NCI-H510A treated with DMSO at 0.1 percent for 48 hours (cell line): ENCODE measurements at regions not wholly inside any gene's neighbourhood (a gene's known extent, or its start where the extent isn't known, plus 50 kb on each side); places are given as distances from the start of the nearest gene placed in this dataset.
"Not testable (repeated sequence)": the region's sequence is repeated elsewhere in the genome, so short reads cannot be mapped to it uniquely, and the experiment has no call there.

Source experiments
- DNase-seq: peaks from one replicate; lab custom pipeline; 2025; lab: John Stamatoyannopoulos, UW

DNA sequence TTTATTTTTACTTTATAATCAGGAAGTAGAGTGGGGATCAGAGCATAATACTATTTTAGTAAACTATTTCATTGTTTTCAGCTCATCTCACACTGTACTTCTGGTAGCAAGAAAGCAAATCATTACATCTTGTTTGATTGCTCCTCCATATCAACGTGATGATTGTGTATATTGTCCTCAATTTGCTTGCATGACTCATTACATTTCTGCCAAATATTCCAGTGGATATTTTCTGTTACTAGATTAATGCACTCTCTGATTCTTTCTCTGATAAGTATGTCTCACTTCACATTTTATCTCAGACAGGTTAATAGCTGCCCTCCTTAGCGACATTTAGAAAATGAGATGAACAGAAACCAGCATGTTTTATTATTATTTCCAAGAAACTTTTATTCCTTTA, 1145.3 kb downstream of the OTOL1 start:
- no peak for DNase-seq

DNA sequence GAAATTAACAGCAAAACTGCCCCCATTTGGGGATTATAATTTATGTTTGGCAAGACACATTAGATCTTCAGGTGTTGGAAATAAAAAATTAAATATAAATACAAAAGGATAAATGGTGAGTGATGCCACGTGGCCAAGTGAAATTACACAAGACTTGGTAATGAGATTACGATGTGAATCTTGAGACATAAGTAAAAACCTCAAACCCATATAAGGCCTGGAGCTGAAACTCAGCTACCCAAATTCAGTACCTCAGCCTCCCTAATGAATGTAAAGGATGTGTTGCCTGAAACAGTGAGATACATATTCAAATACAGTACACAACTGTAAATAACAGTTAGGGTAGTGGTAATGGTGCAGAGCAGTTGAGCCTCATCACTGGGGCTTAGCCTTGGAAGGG, 1146.6 kb downstream of the OTOL1 start:
- no peak for DNase-seq

DNA sequence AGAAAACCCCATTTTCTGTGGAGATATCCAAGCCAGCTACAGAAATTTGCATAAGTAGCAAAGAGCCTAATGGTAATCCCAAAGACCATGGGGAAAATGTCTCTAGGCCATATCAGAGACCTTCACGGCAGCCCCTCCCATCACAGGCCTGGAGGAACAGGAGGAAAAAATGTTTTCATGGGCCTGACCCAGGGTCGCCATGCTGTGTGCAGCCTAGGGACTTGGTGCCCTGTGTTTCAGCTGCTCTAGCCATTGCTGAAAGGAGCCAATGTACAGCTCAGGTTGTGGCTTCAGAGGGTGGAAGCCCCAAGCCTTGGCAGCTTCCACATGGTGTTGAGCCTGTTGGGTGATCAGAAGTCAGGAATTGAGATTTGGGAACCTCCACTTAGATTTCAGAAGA, 1150.7 kb downstream of the OTOL1 start:
- no peak for DNase-seq

DNA sequence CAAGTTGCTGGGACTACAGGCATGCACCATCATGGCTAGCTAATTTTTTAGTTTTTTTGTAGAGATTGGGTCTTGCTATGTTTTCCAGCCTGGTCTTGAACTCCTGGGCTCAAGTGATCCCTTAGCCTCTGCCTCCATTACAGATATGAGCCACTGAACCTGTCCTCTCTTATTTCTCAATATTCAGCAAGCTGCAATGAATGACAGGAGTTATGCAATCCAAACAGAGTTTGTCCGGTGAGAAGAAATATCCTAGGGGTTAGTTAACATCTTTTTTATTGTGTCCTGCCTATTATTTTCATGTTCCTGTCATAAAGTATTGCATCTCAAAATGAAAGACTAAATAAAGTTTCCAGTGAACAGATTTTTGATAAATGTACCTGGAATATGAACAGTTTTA, 1161.4 kb downstream of the OTOL1 start:
- no peak for DNase-seq

DNA sequence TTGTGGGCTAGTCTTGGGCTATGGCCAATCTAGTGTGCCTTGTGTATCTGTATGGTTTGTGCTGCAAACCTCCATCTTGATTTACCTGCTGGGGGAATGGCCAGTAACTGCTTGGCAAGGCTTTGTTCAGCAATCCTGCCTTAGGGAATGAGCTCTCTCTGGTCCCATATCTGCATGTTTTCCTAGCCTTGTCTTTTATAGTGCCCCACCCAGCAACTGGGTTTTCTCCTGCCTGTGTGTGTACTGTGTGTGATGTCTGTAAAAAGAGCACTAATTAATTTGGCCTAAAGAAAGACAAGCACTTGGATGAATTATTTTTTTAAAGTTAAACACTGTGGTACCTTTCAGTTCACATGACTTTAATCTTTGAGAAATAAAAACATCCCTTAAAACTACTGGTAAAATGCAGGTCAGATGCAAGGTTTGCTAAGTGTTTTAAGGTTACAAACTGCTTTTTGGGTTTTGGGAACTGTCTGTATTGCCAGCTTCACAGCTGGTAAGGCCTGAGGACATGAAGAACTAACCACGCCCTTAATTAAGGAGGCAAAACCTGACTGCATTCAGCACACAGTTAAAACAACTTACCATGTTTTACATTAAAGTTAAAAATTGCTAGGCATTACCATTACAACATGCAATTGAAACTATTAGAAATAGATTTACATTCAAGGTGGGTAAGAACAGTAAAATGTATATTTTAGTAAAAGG, 1169.2 kb downstream of the OTOL1 start:
- DNase-seq: no peak

DNA sequence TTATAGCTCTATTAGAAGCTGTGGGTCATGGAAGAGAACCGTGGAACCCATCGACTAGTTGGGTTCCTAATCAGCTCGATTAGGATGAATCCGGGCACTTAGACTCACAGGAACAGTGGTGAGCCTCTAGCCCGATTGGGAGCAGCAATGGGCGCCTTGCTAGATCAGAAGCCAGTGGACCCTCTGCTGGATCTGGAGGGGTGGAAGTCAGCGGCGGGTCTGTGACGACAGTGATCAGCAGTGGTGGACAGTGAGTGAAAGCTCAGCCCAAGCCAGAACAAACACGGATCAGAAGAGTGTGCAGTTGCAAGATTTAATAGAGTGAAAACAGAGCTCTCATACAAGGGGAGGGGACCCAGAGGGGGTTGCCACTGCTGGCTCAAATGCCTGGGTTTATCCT, 1170.2 kb downstream of the OTOL1 start:
- DNase-seq: no peak

DNA sequence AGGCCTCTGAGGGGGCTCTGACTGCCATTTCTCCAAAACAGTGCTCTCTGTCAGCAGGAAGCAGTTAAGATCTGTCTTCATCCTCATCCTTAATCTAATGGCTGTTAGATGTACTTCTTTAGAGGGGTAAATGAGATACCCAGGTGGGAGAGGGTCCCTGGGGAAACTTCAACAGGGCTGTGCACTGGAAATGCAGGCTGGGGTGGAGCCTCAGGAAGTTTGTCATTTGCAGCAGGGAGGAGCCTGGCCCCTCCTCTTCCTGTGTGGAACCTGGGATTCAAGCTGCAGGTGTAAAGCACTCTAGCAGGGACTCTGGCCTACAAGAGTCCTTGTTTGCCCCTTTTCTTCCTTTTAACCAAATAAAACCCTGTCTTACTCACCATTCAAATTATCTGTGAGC, 1173.6 kb downstream of the OTOL1 start:
- DNase-seq: no peak

DNA sequence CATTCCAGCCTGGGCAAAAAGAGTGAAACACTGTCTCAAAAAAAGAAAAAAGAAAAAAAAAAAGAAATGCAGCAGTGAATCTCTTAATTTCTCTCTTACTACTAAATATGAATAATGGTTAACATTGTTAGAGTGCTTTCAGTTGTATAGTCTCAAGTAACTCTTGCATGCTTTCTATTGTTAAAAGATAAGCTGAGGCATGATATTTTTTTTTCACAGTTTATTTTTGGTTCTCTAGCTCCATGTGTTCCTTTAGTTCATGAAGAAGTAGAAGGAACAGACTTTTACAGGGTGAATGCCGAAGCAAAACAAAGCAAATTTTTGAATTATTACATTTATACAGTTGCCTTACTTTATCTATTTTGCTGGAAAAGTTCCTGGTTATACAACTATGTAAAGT, 1180.9 kb downstream of the OTOL1 start:
- no peak for DNase-seq

DNA sequence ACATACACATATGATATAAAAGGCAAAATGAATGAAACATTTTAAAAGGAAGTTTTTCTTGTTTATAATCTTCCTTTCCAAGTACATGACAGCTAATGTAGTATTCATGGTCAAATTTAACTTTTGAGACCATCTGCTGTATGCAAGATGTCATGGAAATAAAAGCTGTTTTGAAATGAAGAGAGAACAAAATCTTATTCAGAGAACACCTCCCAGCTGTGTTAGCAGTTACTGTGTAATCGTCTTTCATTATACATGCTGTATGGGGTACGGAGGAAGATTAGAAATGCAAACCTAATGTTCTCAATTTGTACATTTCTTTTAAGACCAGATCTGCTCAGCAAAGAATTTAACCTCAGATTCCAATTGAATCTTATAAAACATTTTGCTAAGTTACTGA, 1182.3 kb downstream of the OTOL1 start:
- no peak for DNase-seq

DNA sequence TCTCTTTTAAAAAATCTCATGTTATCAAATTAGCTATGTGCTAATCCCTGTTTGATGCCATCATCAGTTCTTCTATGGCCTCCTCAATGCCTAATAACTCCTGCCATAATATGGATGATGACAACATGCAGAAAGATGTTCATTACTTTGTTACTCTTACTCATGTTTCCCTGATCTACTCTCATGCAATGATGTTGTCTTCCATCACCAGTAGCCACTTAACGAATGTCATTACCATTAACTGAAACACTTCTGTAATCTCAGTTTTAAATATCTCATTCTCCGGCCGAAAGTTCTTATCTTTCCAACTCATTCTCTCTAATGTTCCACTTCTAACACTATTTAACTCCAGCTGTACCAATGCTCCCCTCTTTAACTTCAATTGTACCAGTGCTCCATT, 1187.7 kb downstream of the OTOL1 start:
- DNase-seq: no peak

DNA sequence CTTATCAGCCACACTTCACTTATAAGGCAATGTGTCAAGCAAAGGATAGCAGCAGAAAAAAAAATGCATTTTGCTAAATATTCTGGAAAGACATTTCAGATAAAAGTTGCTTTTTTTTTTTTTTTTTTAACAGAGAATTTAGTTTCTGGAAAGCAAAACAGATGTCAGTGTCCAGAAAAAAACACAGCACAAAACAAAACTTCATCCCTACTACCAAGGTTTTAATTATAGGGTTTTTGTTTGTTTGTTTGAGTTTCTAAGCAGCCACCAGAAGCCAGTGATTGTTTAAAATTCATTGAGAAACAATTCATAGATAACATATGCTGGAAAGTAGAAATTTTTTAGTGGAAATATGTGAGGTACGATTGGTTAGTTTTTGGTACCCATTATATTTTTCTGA, 1202.7 kb downstream of the OTOL1 start:
- DNase-seq: no peak

DNA sequence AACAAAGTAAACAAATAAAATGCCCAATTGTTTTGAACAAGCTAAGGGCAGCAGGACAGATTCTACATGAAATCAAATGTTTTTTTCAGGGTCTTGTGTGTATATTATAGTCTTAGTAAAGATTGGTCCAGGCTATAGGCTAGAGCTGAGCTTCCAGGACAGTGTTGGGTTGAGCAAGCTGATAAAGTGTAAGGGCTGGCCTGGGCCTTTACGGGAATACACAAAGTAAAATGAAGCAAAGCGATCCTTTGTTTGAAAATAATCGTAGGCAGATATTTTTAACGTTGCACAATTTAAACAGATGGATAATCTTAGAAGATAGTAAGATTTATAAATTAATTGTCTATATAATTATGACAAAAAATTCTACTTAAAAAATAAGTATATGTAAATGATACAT, 1204.6 kb downstream of the OTOL1 start:
- no peak for DNase-seq

DNA sequence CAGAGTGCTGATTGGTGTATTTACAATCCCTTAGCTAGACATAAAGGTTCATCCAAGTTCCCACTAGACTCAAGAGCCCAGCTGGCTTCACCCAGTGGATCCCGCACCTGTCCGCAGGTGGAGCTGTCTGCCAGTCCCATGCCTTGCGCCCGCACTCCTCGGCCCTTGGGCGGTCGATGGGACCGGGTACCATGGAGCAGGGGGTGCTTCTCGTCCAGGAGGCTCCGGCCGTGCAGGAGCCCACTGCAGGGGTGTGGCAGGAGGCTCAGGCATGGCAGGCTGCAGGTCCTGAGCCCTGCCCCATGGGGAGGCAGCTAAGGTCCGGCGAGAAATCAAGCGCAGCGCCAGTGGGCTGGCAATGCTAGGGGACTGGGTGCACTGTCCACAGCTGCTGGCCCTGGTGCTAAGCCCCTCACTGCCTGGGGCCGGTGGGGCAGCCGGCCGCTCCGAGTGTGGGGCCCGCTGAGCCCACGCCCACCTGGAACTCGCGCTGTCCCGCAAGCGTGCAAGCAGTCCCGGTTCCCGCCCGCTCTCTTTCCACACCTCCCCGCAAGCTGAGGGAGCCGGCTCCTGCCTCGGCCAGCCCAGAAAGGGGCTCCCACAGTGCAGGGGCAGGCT, 1206.3 kb downstream of the OTOL1 start:
- DNase-seq: no peak

DNA sequence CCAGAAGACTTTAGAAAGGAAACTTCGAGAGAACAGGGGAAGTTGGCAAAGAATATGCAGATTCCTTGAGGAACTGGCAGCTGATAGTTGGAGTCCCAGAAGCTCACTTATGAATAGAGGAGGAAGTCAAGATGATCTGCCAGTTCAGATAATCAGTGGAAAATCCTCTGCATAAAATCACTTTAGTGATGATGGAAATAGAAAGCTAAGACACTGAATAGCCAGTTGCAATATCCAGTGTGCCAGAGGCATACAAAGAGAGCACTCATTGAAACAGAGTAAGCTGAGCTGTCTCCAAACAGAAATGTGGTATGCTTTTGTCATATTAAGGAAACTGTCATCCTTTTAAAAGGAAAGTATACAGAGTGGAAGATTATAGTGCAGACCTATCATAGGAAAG, 1207.6 kb downstream of the OTOL1 start:
- no peak for DNase-seq

DNA sequence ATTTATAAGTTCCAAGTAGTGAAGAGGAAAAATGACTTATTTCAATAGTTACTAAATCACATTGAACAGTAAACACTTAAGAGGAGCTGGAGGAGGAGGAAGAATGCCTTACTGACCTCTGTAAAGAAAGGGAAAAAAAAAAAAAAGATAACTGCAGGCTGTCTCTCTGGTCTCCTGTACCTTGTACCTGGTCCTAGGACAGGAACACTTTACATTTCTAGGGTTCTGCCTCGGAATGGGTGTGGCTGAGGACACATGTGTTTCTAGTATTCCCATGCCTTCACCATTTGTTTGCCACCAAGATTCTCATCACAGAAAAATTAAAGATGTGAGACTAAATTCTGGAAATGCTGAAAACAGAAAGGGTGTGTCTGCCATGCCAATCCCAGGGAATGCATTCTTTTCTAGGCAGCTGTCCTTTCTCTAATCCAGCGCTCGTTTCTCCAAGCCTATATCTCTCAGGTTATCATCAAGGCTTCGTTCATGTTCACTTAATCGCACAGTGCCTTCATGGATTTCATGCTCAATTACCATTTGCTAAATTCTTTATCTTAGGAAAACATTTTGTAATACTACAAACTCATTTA, 1208.3 kb downstream of the OTOL1 start:
- no peak for DNase-seq

DNA sequence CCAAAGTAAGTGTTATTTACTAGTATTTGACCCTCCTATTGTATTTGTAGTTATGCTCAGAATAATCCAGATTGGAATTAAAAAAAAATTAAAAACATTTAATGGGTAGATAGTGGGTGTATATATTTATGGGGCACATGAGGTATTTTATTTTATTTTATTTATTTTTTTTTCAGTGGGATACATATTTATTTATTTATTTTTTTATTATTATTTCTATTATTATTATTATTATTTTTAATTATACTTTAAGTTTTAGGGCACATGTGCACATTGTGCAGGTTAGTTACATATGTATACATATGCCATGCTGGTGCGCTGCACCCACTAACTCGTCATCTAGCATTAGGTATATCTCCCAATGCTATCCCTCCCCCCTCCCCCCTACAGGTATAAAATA, 1211.8 kb downstream of the OTOL1 start:
- not testable (repeated sequence) for DNase-seq

DNA sequence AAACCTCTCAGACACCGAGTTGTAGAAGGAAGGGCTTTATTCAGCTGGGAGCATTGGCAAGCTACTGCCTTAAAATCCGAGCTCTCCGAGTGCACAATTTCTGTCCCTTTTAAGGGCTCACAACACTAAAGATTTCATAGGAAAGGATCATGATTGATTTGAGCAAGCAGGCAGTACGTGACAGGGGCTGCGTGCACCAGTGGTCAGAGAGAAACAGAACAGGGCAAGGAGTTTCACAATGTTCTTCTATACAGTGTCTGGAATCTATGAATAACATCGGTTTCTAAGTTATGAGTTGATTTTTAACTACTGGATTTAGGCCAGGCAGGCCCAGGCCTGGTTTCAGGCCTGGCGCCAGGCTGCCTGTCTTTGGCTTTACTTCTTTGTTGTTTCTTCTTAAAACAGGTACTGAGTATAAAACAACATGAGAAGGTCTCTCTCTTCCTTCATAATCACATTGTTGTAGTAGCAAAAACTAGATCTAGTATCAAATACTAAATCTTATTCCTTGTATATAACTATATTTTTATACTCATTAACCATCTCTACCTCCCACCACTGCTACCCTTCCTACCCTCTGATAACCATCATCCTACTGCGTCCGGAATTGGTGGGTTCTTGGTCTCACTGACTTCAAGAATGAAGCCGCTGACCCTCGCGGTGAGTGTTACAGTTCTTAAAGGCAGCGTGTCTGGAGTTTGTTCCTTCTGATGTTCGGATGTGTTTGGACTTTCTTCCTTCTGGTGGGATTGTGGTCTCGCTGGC, 1212.5 kb downstream of the OTOL1 start:
- DNase-seq: not testable (repeated sequence)

DNA sequence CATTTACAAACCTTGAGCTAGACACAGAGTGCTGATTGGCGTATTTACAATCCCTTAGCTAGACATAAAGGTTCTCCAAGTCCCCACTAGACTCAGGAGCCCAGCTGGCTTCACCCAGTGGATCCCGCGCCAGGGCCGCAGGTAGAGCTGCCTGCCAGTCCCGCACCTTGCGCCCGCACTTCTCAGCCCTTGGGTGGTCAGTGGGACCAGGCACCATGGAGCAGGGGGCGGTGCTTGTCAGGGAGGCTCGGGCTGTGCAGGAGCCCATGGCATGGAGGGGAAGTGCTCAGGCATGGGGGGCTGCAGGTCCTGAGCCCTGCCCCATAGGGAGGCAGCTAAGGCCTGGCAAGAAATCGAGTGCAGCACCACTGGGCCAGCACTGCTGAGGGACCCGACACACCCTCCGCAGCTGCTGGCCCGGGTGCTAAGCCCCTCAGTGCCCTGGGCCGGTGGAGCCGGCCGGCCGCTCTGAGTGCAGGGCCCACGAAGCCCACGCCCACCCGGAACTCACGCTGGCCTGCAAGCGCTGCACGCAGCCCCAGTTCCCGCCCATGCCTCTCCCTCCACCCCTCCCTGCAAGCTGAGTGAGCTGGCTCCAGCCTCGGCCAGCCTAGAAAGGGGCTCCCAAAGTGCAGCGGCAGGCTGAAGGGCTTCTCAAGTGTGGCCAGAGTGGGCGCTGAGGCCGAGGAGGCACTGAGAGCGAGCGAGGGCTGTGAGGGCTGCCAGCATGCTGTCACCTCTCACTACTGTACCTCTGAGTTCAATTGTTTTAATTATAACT, 1213.9 kb downstream of the OTOL1 start:
- no peak for DNase-seq

DNA sequence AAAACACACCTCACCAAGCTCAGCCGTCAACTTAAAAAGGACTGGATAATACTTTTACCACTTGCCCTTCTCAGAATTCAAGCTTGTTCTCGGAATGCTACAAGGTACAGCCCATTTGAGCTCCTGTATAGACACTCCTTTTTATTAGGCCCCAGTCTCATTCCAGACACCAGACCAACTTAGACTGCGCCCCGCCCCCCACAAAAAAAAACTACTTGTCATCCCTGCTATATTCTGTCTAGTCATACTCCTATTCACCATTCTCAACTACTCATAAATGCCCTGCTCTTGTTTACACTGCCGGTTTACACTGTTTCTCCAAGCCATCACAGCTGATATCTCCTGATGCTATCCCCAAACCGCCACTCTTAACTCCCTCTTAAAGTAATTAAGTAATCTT, 1220.5 kb downstream of the OTOL1 start:
- DNase-seq: not testable (repeated sequence)

DNA sequence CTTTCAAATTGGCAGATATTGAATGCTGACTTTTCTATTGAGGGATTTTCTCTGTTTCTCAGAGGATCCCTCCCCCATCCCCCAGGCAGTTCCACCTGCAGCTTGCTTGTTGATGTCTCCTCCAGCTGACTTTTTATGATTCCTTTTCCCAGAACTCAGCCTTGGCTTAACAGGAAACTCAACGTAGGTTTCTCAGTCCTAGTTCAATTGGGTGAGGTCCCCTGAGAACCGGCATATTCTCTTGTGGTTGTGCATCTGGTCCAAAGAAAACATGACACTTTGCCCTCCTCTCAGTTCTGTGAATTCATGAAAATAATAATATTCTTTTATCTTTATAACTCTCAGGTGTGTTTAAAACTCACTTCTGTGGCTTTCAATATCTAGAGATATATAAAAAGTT, 1222.1 kb downstream of the OTOL1 start:
- DNase-seq: no peak

DNA sequence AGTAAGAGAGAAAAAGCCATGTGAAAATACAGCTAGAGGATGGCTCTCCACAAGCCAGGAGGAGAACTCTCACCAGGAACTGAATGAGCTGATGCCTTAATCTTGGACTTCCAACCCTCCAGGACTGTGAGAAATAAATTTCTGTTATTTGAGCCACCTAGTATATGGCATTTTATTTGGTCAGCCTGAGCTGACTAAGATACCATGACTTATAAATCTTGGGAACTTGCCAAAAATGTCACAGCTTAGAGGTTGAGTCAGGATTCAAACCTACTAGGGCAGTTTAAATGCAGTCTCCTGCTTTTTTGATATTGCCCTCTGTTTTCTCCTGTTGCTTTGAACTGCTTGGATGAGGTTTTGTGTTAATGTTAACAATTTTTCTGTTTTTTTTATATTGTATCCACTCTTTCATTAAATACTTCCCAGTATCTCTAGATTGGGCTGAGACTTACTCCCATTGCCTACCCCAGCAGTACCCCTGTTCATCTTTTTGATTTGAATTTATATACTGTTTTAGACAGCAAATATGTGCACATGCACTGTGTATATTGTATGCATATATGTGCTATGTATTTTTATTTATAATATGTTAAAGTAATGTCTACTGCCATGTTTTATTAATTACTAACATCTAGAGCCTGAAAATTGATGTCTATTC, 1223.2 kb downstream of the OTOL1 start:
- no peak for DNase-seq

DNA sequence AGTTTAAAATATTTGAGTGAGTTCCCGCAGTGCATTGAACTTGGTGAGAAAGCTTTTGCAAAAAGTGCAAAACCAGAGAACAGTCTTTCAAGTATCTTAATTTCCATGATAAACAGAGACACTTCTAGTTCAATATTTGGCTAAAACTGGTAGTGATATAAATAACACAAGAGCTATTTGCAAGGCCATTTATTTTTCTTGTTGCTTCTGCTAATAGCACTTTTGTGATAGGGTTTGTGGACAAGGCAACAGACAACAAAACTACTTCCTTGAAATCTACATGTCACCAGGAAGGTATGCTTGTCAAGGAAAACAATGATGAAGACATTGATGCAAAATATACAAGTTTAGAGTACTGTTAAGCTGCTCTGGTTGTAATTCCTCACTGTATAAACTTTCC, 1225.1 kb downstream of the OTOL1 start:
- no peak for DNase-seq
